Esophagus squamous epithelium (tissue), 4 donors: ENCODE measurements at regions not wholly inside any gene's neighbourhood (a gene's known extent, or its start where the extent isn't known, plus 50 kb on each side); places are given as distances from the start of the nearest gene placed in this dataset.

Experiments used
- CTCF ChIP-seq, 6 experiments: fragments of 450-650 bp in 4 of 6; fragments of 200-600 bp in 2 of 6; sonication (generic) in 2 of 6; IDR thresholded peaks; one replicate each; pipeline ENCODE4 v1.5.1; 2016 to 2019; ENCODE audit warnings: antibody characterized with exemption in 6 of 6, mild to moderate bottlenecking in 4 of 6, moderate library complexity in 4 of 6
- POLR2A ChIP-seq, 4 donors: fragments of 450-650 bp; IDR thresholded peaks; one replicate each; pipeline ENCODE4 v1.6.1; 2017; ENCODE audit warnings: antibody characterized with exemption in 4 of 4, mild to moderate bottlenecking in 4 of 4, moderate library complexity in 3 of 4

GRCh38 chr14:89719366-89720075 lies 235.0 kb downstream of the EFCAB11 start:
- no peak for TF ChIP-seq CTCF (IDR thresholded peaks at IDR 0.05)
- no peak for TF ChIP-seq POLR2A (IDR thresholded peaks at IDR 0.05)
